SIG-M5 treated with dmso at 0.1 percent for 504 hours (cell line): ENCODE measurements at regions not wholly inside any gene's neighbourhood (a gene's known extent, or its start where the extent isn't known, plus 50 kb on each side); places are given as distances from the start of the nearest gene placed in this dataset.

Experiments used
- DNase-seq: peaks from one replicate; lab custom pipeline; 2025; ENCODE audit not compliant: unreplicated experiment; lab: John Stamatoyannopoulos, UW

DNA sequence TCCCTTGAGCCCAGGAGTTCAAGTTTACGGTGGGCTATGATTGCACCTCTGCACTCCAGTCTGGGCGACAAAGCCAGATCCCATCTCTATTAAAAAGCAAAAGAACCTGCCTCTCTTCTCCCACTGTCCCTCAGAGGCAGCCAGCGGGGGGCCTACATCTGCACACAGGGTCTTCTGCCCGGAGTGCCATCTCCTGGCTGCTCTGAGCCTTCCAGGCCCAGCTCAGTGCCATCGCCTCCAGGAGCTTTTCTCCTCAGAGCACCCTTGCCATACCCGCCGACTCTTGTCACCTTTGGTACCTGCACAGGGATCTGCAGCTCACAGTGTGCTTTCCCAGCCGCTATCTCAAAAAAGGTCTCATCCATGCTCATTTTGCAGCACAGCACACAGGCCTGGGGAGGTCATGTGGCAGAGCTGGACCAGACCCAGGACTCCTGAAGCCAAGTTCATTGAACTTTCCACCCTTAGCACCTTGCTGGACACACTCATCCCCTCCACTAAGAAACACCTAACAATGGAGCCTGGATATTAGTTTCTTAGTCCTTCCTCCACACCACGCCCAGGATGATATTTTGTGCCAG lies 186.3 kb downstream of the HAUS1 start:
- DNase-seq = no peak

DNA sequence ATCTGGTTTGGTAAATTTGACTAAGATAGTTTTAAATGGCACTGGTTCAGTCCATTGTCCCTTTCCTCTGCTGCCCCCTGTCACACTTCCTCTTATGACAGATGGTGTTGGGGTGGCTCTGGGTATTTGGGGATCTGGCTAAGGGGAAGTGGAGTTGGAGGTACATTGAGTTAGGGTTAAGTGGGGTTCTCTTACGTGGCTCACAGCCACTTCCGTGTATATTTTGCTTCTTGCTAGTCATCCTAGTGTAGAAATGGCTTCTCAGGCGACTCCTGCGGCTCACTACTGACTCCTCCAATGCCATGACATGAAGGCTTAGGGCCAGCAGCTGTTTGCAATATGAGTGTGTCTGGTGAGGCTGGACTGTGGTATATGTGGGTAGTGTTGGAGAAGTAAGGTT lies 187.0 kb downstream of the HAUS1 start:
- DNase-seq = peak; percentile 69

DNA sequence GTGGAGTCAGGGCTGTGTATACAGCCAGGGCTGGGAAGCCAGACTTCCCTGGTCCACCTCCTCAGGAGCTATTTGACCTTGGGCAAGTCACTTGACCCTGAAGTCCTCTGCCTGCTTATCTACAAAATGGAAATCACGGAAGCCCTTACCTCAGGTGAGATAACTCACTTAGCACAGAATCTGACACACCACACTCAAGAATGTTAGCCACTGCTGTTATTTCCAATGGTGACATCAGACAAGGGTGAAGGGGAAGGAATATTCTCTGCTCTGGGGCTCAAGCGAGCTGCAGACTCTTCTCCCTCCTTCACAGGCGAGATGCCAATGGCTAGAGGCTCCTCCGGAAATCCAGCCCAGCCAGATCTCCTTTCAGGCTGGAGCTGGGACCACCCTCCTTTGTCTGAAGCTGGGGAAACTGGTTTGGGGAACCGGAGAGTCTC lies 189.6 kb downstream of the HAUS1 start:
- DNase-seq = no peak

GRCh38 chr18:46294318-46294717 lies 190.1 kb downstream of the HAUS1 start:
- DNase-seq = peak; percentile 20

DNA sequence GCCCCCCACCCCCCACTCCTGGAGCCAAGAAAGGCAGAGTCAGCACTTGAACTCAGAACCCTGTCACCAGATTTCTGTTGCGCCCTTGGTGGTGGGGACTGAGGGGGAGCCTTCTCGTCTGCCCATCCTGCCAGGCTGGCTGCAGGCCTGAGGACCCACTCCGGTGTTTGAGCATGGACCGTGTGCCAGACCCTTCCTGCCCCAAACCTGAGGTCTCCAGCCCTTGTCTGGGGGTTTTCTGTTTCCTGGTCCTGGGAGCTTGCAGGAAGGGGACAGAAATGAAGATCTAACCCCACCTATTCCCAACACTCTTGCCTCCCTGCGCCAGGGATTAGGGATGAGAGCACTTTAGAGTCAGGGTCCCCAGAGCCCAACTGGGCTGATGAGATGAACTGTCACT lies 190.6 kb downstream of the HAUS1 start:
- no peak for DNase-seq

GRCh38 chr18:46295416-46295815 lies 191.2 kb downstream of the HAUS1 start:
- no peak for DNase-seq

GRCh38 chr18:46296656-46297055 lies 192.5 kb downstream of the HAUS1 start:
- DNase-seq = no peak

GRCh38 chr18:46297124-46297523 lies 192.9 kb downstream of the HAUS1 start:
- DNase-seq = no peak

DNA sequence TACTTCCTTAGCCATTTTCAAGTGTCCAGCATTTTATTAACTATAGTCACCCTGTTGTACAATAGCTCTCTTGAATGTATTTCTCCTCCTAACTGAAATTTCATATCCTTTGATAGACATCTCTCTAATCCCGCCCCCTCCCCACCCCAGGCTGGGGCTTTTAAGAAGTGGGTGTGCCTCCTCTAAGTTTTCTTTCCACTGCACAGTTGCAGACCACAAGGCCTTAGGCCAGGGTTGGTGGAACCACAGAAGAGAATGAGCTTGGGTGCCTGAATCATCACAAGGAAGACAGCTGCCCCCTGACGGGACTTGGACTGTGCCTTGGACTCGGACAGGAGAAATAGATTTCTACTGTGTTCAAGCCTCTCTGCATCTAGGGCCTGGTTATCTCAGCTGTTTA lies 193.4 kb downstream of the HAUS1 start:
- no peak for DNase-seq

- no peak for DNase-seq
These were observed 194.3 kb downstream of the HAUS1 start for GRCh38 chr18:46298511-46298910.

GRCh38 chr18:46299465-46300008 lies 195.4 kb downstream of the HAUS1 start:
- no peak for DNase-seq

GRCh38 chr18:46301081-46301480 lies 196.9 kb downstream of the HAUS1 start:
- DNase-seq = no peak

- no peak for DNase-seq
These were observed 197.4 kb downstream of the HAUS1 start for GRCh38 chr18:46301571-46301970.

DNA sequence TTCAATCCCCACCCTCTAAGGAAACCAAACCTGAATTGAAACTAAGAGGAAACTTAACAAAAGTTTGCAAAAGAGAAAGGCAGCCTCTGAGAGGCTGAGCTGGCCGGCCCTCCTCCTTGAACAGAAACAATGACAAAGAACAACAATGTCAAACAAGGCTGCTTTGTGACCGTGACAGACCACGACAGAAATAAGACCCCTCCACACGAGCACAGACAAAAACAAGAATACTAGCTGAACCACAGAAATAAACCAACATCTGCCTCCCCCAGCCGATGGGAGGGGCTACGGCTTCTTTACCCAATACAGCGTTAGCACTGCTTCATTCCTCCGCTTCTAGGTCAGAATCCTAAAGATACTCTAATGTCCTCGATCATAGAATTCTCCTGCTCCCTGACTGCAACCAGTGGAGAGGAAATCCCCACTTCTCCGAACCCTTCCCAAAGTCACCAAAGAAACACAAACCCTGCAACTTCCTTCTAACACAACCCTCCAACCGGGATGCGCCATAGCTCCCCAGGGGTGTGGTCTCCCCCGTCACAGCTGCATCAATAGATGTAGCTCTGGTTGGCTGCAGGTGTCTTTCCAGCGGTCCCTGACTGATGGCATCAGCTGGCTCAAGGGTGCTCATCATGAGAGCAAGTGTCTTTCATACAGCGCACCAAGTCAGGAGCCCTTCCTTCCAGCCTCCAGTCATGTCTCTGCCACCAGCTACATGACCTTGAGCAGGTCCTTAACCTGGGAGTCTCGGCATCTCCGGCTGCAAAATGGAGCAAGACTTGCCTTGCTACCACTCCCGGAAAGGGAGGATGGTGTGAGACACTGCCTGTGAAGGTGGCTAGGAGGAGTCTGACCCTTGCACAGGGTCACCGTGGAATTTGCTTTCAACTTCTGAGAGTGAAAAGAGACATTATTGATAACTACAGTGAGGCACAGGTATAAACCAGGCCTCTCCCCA lies 198.6 kb downstream of the HAUS1 start:
- DNase-seq = no peak

DNA sequence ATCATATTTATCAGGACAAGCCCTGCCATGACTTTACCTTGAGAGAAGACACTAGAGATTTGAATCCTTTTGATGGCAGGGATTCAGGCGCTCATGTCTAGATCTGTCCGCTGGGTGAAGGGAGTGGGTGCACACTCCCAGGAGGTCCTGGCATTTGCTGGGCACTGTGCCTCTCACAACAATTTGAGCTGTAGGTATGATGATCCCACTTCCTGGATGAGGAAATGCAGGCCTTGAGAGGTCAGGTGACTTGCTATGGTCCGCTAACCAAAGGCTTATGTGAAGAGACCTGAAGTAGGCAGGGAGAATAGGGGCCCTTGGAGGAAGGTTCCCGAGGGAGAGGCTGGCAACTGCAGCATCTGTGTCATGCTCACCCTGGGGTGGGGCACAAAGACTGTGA lies 206.1 kb downstream of the HAUS1 start:
- no peak for DNase-seq

GRCh38 chr18:46310675-46311345 lies 206.6 kb downstream of the HAUS1 start:
- DNase-seq = no peak

DNA sequence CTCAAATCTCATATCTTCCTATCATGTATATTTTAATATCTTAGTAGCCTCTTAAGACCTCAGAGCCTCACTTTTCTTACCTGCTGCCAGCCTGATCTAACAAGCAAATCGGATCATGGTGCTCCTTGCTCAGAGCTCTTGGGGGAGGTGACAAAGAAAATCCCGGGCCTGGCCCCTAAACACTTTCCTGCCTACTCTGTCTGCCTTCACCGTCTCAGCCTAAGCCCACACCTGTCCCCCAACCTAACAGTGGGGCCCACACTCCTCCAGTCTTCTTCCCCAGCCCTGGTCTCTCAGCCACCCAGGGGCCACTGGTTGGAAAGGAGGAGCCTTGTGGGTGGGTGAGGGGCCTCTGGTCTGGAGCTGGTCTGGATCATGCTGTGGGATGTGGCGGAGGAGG lies 207.3 kb downstream of the HAUS1 start:
- no peak for DNase-seq

- DNase-seq = no peak
These were observed 208.0 kb downstream of the HAUS1 start for GRCh38 chr18:46312221-46312620.

DNA sequence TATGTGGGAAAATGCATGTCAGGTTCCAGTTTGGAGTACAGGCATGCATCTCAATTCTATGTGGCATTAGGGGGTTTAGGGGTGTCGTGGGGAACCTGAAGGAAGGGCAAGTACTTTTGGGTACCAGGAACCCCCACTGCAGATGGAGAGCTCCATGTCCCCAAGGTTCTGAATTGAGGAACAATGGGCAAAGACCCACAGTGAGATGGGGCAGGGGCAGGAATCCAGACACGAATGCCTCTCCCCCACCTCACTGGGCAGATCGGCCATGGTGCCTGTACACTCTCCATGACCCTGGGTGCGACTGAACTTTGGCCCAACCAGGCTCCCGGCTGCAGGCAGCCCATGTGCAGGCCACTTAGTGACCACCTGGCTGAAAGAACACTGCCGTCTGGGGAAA lies 209.3 kb downstream of the HAUS1 start:
- DNase-seq = no peak

DNA sequence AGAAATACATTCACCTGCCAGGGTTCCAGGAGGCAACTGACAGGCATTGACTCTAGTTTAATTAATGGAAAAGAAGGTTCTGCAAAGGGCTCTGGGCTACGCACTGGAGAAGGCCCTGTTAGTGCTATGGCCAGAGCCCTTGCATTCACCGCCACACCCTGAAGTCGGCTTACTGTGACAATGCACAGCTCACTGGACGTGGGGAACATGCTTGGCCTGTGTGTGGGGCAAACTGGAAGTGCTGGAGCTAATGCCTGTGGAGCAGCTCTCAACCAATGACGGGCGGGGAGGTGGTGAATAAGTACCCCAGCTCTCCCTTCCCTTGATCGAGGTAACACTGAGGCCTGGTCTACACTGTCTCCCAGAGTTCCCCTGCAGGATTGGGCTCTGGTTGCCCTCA lies 209.8 kb downstream of the HAUS1 start:
- no peak for DNase-seq

DNA sequence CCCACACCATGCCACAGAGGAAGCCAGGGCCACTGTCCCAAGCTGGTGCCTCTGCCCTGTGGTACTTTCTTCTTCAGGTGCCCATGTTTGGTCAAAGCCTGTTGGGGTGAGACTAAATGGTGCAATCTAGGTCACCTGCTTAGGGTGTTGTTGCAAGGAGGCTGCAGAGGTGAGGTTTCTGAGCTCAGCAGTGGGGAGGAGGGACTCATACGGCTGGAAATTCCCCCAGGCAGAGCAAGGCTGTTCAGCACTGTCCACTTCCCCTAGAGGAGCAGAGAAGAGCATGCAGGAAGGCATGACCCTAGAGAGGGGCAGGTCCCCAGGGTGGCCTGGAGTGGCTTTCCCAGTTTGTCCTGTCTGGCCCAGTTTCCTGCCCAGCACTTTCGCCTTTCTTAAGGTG lies 211.0 kb downstream of the HAUS1 start:
- DNase-seq = no peak

GRCh38 chr18:46318356-46318755 lies 214.2 kb downstream of the HAUS1 start:
- no peak for DNase-seq
